WERI-Rb-1 (cell line): ENCODE measurements at regions not wholly inside any gene's neighbourhood (a gene's known extent, or its start where the extent isn't known, plus 50 kb on each side); places are given as distances from the start of the nearest gene placed in this dataset.

Experiments used
- DNase-seq: peaks from one replicate; pipeline ENCODE4 v3.0.0-alpha.2; 2020
- H3K27ac ChIP-seq: fragments of 250-450 bp; sonication (Bioruptor Pico); 2 replicates; pipeline ENCODE4 v1.5.1; 2020; ENCODE audit warnings: mild to moderate bottlenecking, moderate library complexity
- H3K27me3 ChIP-seq: fragments of 250-450 bp; sonication (Bioruptor Pico); 2 replicates; pipeline ENCODE4 v1.5.1; 2021; ENCODE audit warnings: mild to moderate bottlenecking, low read depth, moderate library complexity; ENCODE audit not compliant: insufficient read depth, severe bottlenecking
- H3K36me3 ChIP-seq: fragments of 250-450 bp; sonication (Bioruptor Pico); 2 replicates; pipeline ENCODE4 v1.5.1; 2020; ENCODE audit warnings: mild to moderate bottlenecking, moderate library complexity
- H3K4me3 ChIP-seq: 2 replicates; pipeline ENCODE4 v1.5.1; 2011; ENCODE audit warnings: low read depth, mild to moderate bottlenecking, control low read depth, low read length
- H3K9me3 ChIP-seq: fragments of 250-450 bp; sonication (Bioruptor Pico); 2 replicates; pipeline ENCODE4 v1.5.1; 2021; ENCODE audit warnings: mild to moderate bottlenecking, moderate library complexity; ENCODE audit not compliant: severe bottlenecking
- TF ChIP-seq, protein P1 (sequence below): IDR thresholded peaks from 2 replicates; pipeline ENCODE4 v1.5.1; 2011; ENCODE audit warnings: low read depth, mild to moderate bottlenecking, control low read depth, inconsistent platforms, low read length

DNA sequence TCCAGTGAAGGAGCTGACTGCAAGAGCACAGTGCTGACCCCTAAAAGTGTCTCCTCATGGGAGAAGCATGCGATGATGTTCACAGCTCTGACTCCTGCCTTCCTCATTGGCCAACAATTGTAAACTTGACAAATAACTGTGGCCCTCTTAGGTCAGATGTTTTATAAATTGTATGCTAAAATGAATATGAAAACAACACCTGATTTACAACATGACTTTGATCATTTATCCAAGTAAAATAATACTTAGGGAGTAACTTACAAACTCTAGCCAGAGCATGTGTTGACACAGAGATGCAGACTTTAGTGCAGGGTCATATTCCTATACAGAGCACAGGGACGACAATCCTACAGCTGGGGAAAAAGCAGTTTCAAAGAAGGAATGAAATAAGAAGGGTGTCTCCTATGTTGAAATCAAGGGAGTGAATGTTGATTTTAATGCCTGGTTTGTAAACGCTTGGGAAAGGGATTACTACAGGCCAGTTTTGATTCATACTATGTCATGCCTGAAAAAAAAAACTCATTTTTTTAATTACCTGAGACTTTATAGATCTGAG is 391.4 kb upstream of the AKR1E2 start:
- Histone ChIP-seq H3K36me3 (no peaks in the 10 kb centered on the region), H3K9me3 (no peaks in the 10 kb centered on the region), H3K27me3 (no peaks in the 10 kb centered on the region), H3K27ac (no peak overlapping the region), H3K4me3 (no peak overlapping the region)
- no peak for DNase-seq
- TF ChIP-seq, protein P1, sequence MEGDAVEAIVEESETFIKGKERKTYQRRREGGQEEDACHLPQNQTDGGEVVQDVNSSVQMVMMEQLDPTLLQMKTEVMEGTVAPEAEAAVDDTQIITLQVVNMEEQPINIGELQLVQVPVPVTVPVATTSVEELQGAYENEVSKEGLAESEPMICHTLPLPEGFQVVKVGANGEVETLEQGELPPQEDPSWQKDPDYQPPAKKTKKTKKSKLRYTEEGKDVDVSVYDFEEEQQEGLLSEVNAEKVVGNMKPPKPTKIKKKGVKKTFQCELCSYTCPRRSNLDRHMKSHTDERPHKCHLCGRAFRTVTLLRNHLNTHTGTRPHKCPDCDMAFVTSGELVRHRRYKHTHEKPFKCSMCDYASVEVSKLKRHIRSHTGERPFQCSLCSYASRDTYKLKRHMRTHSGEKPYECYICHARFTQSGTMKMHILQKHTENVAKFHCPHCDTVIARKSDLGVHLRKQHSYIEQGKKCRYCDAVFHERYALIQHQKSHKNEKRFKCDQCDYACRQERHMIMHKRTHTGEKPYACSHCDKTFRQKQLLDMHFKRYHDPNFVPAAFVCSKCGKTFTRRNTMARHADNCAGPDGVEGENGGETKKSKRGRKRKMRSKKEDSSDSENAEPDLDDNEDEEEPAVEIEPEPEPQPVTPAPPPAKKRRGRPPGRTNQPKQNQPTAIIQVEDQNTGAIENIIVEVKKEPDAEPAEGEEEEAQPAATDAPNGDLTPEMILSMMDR: no peak

DNA sequence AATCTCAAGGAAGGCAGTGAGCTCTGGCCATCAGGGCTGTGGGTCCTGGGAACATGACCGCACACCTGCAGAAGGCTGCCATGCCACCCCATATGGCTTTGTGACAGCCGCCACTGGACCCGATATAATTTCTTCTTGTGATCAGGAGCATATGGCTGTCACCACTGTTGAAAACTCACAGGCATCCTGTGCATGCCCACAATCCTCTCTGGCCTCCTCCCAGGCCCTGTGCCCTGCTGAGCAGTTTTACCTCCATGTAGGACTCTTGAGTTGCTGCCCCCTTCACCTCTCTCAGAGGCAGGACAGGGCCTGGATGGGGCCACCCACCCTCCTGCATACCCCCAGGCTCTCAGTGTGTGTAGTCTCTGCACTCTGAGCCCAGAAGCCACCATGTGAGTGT is 391.9 kb upstream of the AKR1E2 start:
- TF ChIP-seq, protein P1: no peak
- H3K27ac ChIP-seq: no peak overlapping the region
- no peaks in the 10 kb centered on the region for H3K9me3 ChIP-seq
- no peak overlapping the region for H3K4me3 ChIP-seq
- H3K27me3 ChIP-seq: no peaks in the 10 kb centered on the region
- no peak for DNase-seq
- H3K36me3 ChIP-seq: no peaks in the 10 kb centered on the region

DNA sequence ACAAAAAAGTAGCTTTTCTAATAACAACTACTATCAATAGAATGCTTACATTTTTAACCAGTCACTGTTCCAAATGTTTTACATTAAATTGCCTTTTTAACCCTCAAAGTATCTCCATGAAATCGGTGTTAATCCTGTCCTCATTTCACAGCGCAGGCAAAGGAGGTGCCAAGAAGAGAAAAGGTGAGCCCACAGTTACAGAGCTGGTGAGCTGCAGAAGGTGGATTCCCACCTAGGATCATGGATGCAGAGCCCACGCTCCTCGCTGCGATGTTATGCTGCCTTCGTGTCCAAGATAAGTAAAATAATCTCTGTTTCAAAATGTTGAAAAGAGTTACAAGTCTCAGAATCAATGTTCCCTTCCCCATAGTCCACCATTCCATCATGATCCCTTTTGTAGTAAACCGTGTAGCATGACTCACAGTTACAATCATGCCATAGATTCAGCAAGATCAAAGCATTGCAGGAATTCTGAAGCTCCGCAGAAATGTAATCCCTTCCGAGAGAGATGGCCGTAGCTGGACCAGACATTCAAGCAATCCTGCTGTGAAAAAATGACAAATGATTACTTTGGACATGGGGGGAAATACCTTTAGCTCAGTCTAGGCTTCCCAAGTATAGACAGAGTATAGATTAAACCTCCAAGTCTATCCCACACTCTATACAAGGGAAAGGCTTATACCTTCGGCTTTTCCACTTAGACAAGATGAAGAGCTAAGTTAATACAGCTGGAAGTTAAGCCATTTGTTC is 394.7 kb upstream of the AKR1E2 start:
- Histone ChIP-seq H3K4me3 (no peak overlapping the region), H3K36me3 (no peaks in the 10 kb centered on the region), H3K9me3 (no peaks in the 10 kb centered on the region), H3K27ac (no peak overlapping the region), H3K27me3 (no peaks in the 10 kb centered on the region)
- DNase-seq: peak; percentile 9
- TF ChIP-seq, protein P1: no peak

DNA sequence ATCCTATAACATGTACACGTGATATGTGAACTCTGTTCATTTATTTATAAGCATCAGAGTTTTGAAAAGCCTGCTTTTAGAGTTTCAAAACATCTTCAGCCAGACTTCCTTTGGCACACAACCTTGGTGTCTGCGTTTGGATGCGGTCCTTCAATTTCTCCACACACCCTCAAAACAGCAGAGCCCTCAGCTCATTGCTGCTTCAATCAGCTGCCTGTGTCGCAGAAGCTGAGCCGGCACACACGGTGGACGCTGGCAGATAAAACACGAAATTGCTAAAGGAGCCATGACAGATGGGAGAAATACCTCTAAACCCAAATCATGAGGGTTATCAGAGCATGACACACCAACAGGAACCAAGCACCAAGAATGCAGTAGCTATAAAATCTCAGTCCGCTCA is 396.4 kb upstream of the AKR1E2 start:
- H3K4me3 ChIP-seq: no peak overlapping the region
- no peaks in the 10 kb centered on the region for H3K36me3 ChIP-seq
- H3K27ac ChIP-seq: no peak overlapping the region
- H3K9me3 ChIP-seq: no peaks in the 10 kb centered on the region
- peak; percentile 13 for DNase-seq
- no peaks in the 10 kb centered on the region for H3K27me3 ChIP-seq
- TF ChIP-seq, protein P1: no peak

DNA sequence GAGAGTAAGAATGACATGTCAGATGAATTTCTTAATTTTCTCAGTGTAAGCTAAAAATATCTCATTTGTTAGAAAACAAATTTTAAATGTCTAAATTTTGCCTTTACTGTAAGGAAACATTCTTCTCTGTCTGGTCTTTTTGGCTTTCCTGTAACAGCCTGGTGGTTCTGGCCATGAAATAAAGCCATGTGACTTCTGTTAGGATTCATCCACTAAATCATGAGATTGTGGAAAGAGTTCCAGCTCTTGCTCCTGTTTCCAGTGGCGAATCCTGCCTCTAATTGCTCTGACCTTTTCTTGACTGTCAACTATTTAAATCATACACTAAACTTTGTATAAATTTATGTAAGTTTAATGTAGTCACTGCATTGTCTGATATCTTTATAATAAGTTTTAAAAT is 398.5 kb upstream of the AKR1E2 start:
- H3K27ac ChIP-seq: no peak overlapping the region
- no peak for DNase-seq
- TF ChIP-seq, protein P1: no peak
- no peaks in the 10 kb centered on the region for H3K27me3 ChIP-seq
- H3K9me3 ChIP-seq: no peaks in the 10 kb centered on the region
- H3K36me3 ChIP-seq: no peaks in the 10 kb centered on the region
- H3K4me3 ChIP-seq: no peak overlapping the region
